ENCODE measurements at regions not wholly inside any gene's neighbourhood (a gene's known extent, or its start where the extent isn't known, plus 50 kb on each side); places are given as distances from the start of the nearest gene placed in this dataset.

- whole genome bisulfite sequencing, 2 donors = 76 to 92% methylated on average over 4 of the region's 4 CpGs
- no peak overlapping the region for H3K27ac ChIP-seq
- no peaks in the 10 kb centered on the region for H3K9me3 ChIP-seq
- no peak overlapping the region for H3K4me3 ChIP-seq (replicated peaks in 1 of 3)
- H3K27me3 ChIP-seq = no peaks in the 10 kb centered on the region
- no peaks in the 10 kb centered on the region for H3K4me1 ChIP-seq
- no peaks in the 10 kb centered on the region for H3K36me3 ChIP-seq
- intact Hi-C loops (cut with DNase I) = no loop called here
- TF ChIP-seq CTCF (IDR thresholded peaks at IDR 0.05) (no peak), POLR2A (IDR thresholded peaks at IDR 0.05) (no peak)
- no peak for DNase-seq
These were observed 1098.5 kb downstream of the IGSF11 start for GRCh38 chr3:117936159-117936558.

- TF ChIP-seq CTCF (IDR thresholded peaks at IDR 0.05) (no peak), POLR2A (IDR thresholded peaks at IDR 0.05) (no peak)
- DNase-seq = no peak
- Histone ChIP-seq H3K27ac (no peak overlapping the region), H3K36me3 (no peaks in the 10 kb centered on the region), H3K4me3 (replicated peaks in 1 of 3) (no peak overlapping the region), H3K9me3 (no peaks in the 10 kb centered on the region), H3K27me3 (no peaks in the 10 kb centered on the region), H3K4me1 (no peaks in the 10 kb centered on the region)
- WGBS, 2 donors = 61 to 78% methylated on average over 2 of the region's 2 CpGs
- intact Hi-C loops (cut with DNase I) = no loop called here
These were observed 1095.7 kb downstream of the IGSF11 start for GRCh38 chr3:117938974-117939373.

GRCh38 chr3:117939425-117940027 is 1095.1 kb downstream of the IGSF11 start:
- intact Hi-C loops (cut with DNase I) = no loop called here
- H3K9me3 ChIP-seq = no peaks in the 10 kb centered on the region
- H3K4me3 ChIP-seq (replicated peaks in 1 of 3) = no peak overlapping the region
- no peaks in the 10 kb centered on the region for H3K27me3 ChIP-seq
- WGBS, 2 donors = 88 to 91% methylated on average over 1 of the region's 1 CpG
- H3K36me3 ChIP-seq = no peaks in the 10 kb centered on the region
- TF ChIP-seq CTCF (IDR thresholded peaks at IDR 0.05) = no peak
- no peak for TF ChIP-seq POLR2A (IDR thresholded peaks at IDR 0.05)
- no peaks in the 10 kb centered on the region for H3K4me1 ChIP-seq
- DNase-seq = no peak
- no peak overlapping the region for H3K27ac ChIP-seq

GRCh38 chr3:117941015-117941414 is 1093.6 kb downstream of the IGSF11 start:
- Histone ChIP-seq H3K4me1 (no peaks in the 10 kb centered on the region), H3K36me3 (no peaks in the 10 kb centered on the region), H3K27me3 (no peaks in the 10 kb centered on the region), H3K4me3 (replicated peaks in 1 of 3) (no peak overlapping the region), H3K27ac (no peak overlapping the region), H3K9me3 (no peaks in the 10 kb centered on the region)
- intact Hi-C loops (cut with DNase I) = no loop called here
- no peak for DNase-seq
- no peak for TF ChIP-seq CTCF (IDR thresholded peaks at IDR 0.05)
- TF ChIP-seq POLR2A (IDR thresholded peaks at IDR 0.05) = no peak

- Histone ChIP-seq H3K9me3 (no peaks in the 10 kb centered on the region), H3K4me3 (replicated peaks in 1 of 3) (no peak overlapping the region), H3K27me3 (no peaks in the 10 kb centered on the region), H3K27ac (no peak overlapping the region), H3K4me1 (no peaks in the 10 kb centered on the region), H3K36me3 (no peaks in the 10 kb centered on the region)
- no peak for DNase-seq
- no peak for TF ChIP-seq CTCF (IDR thresholded peaks at IDR 0.05)
- TF ChIP-seq POLR2A (IDR thresholded peaks at IDR 0.05) = no peak
- intact Hi-C loops (cut with DNase I) = no loop called here
- 91 to 92% methylated on average over 4 of the region's 4 CpGs for WGBS, 2 donors
These were observed 1092.9 kb downstream of the IGSF11 start for GRCh38 chr3:117941756-117942155.

All from thyroid gland (tissue), 4 donors.